RCC 7860 (cell line): ENCODE measurements at regions not wholly inside any gene's neighbourhood (a gene's known extent, or its start where the extent isn't known, plus 50 kb on each side); places are given as distances from the start of the nearest gene placed in this dataset.
"Not testable (repeated sequence)": the region's sequence is repeated elsewhere in the genome, so short reads cannot be mapped to it uniquely, and the experiment has no call there.

ENCODE experiments used
- DNase-seq: peaks from one replicate; pipeline ENCODE4 v3.0.0-alpha.2; 2015; ENCODE audit warnings: low spot score
- FAIRE-seq: peaks from 2 replicates; lab custom pipeline; 2012; peaks lifted over from hg19 to GRCh38; lab: Jason Lieb, UNC

DNA sequence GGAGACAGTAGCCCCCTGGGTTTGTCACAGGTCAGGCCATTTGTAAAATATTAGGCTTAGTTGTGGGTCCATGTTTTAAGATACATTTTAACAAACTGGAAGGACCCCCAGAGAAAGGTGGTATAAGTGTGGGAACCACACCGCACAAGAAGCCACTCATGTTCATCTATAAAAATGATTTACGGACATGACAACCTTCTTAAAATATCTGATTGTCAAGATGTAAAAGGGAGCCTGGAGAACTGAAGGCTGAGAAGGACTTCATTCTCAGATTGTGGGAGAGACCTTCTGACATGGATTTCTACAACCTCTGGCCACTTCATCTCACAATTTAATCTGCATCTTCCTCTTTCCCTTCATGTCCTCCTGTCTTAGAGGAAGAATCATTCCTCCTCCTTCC lies 102.4 kb downstream of the VCPKMT start:
- DNase-seq, result no peak
- no peak for FAIRE-seq

DNA sequence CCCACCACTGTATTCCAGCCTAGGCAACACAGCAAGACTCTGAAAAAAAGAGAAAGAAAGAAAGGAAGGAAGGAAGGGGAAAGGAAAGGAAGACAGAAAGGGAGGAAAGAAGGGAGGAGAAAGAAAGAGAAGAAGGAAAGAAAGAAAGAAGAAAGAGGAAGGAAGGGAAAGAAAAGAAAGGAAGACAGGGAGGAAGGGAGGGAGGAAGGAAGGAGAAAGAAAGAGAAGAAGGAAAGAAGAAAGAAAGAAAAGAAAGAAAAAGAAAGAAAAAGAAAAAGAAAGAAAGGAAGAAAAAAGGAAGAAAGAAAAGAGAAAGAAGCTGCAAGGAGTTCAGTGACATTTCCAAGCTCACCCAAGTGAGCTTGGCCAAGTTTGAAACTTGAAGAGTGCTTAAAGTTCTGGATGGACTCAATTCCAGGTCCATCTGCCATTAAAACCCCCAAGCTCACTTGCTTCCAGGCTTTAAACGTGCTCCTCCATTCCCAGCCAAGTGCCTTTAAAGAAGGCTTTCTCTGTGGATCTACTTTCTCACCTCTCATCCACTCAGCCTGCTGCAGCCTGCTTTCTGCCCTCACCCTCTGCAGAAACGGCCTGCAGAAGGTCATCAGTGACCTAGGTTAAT lies 101.5 kb downstream of the VCPKMT start:
- DNase-seq, result no peak
- no peak for FAIRE-seq

- DNase-seq (no peak), FAIRE-seq (no peak)
These were observed 100.7 kb downstream of the VCPKMT start for GRCh38 chr14:50015716-50016115.

DNA sequence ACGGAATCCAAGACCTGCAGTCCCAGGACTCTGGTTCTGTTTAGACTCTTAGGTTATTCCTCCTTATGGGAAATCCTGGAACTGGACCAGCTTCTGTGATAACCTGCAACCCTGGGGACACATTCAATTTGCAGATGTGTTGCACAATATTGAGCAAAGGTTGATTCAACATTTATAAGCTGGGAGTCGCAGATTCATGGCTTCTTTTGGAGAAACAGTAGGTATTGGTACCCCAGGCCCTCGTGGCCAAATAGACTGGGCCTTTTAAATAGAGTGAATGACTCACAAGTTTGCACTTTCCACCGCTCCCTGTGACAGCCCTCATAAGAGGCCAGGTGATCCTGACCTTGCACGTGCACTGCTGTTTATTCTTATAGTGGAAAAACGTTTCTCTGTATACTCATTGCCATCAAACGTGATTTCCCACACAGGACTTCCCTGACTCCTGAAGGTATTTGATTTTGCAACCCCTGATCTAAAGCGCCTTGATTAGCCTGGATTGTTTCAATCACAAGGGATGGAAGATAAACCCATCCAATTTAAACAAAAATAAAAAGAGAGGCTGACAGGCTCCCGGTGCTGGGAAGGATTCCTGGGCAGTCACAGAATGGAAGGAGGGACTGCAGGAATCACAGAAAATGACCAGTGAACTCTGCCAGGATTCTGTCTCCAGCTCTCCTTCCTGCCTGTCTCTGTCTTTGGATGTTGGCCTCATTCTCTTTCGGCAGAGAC lies 98.0 kb downstream of the VCPKMT start:
- DNase-seq (no peak), FAIRE-seq (no peak)

- DNase-seq, result no peak
These were observed 97.5 kb downstream of the VCPKMT start for GRCh38 chr14:50018933-50019210.

DNA sequence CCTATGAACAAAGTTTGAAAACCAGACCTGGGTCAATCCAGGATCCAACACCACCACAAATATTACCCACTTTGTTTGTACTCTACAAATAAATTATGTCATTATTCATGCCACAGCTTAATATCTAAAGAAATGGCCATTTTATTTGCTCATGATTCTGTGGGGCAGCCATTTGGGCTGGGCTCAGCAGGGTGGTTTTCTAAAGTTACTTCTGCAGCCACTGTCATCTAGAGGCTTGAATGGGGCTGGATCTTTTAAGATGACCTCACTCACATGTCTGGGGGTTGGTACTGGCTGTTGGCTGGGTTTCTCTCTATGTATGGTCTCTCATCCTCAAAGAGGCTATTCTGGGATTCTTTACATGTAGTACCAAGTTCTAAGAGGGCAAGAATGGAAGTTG lies 96.2 kb downstream of the VCPKMT start:
- DNase-seq (no peak), FAIRE-seq (no peak)

More at GRCh38 chr14:50018933-50019210, 97.5 kb downstream of the VCPKMT start:
- FAIRE-seq, result no peak

- DNase-seq, result no peak
- no peak for FAIRE-seq
These were observed 95.6 kb downstream of the VCPKMT start for GRCh38 chr14:50020799-50021198.

- no peak for DNase-seq
- no peak for FAIRE-seq
These were observed 94.9 kb downstream of the VCPKMT start for GRCh38 chr14:50021261-50022031.

- FAIRE-seq (no peak), DNase-seq (no peak)
These were observed 93.7 kb downstream of the VCPKMT start for GRCh38 chr14:50022661-50023060.

DNA sequence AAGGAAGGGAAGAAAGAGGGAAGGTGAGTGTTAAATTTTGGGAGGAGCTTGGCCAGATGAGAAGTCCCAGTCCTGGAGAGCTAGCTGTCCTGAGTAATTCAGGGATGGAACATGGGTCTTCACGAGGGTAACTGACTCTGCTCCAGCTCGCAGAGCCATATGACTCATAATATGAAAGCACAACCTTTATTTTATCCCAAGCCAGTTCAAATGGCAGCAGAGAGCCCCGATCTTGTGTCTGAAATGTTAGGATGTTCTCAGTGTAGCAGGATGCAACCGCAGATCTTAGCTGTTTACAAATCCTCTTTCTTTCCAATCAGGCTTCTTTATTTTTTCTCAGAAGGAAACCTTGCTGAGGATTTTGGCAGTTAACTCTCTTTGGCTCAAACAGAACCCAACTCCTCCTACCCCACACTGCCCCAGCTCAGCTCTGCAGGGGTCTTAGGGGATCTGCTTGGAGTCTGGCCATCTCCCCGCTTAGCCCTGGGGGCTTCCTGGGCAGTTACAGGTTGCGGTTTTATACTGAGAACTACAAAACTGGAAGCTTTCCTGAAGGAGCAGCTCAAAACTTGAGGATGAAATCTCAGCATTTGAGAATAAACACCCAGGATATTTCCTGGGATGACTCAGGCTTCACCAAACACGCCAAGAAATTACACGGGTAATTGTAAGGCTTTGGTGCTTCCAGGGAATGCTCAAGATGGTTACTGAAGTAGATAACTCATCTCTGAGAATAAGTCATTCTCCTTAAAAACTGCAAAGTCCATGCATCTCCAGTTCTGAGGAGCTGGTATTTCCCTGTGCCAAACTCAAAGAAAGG lies 92.5 kb downstream of the VCPKMT start:
- FAIRE-seq (peak; percentile 87), DNase-seq (peak; percentile 66)

- DNase-seq (no peak), FAIRE-seq (no peak)
These were observed 91.3 kb downstream of the VCPKMT start for GRCh38 chr14:50025073-50025472.

DNA sequence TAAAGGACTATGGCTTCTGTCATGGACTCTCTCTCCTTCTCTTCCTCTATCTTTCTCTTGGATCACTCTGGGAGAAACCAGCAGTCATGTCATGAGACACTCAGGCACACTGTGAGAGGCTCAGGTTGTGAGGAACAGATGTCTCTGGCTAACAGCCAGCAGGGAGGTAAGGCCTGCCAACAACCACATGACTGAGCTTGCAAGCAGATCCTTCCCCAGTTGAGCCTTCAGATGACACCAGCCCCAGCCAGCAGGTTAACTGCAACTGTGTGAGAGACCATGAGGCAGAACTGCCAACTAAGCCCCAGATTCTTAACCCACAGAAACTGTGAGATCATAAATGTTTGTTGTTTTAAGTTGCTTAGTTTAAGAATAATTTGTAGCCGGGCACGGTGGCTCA lies 90.6 kb downstream of the VCPKMT start:
- FAIRE-seq (no peak), DNase-seq (no peak)

- FAIRE-seq (no peak), DNase-seq (no peak)
These were observed 90.0 kb downstream of the VCPKMT start for GRCh38 chr14:50026396-50026795.

GRCh38 chr14:50027816-50028215 lies 88.6 kb downstream of the VCPKMT start:
- no peak for FAIRE-seq

GRCh38 chr14:50028458-50028857 lies 87.9 kb downstream of the VCPKMT start:
- FAIRE-seq (no peak), DNase-seq (no peak)

More at GRCh38 chr14:50027816-50028215, 88.6 kb downstream of the VCPKMT start:
- no peak for DNase-seq

- FAIRE-seq, result no peak
- no peak for DNase-seq
These were observed 86.3 kb downstream of the VCPKMT start for GRCh38 chr14:50030036-50030435.

DNA sequence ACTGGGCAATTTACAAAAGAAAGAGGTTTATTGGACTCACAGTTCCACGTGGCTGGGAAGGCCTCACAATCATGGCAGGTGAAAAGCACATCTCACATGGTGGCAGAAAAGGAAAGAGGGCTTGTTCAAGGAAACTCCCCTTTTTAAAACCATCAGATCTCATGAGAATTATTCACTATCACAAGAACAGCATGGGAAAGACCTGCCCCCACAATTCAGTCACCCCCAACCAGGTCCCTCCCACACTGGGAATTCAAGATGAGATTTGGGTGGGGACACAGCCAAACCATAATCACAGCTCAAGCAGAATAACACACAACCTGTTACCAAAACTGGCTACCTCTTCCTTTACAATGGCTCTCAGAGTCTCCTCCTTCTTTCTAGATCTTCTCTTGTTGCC lies 85.5 kb downstream of the VCPKMT start:
- not testable (repeated sequence) for FAIRE-seq

DNA sequence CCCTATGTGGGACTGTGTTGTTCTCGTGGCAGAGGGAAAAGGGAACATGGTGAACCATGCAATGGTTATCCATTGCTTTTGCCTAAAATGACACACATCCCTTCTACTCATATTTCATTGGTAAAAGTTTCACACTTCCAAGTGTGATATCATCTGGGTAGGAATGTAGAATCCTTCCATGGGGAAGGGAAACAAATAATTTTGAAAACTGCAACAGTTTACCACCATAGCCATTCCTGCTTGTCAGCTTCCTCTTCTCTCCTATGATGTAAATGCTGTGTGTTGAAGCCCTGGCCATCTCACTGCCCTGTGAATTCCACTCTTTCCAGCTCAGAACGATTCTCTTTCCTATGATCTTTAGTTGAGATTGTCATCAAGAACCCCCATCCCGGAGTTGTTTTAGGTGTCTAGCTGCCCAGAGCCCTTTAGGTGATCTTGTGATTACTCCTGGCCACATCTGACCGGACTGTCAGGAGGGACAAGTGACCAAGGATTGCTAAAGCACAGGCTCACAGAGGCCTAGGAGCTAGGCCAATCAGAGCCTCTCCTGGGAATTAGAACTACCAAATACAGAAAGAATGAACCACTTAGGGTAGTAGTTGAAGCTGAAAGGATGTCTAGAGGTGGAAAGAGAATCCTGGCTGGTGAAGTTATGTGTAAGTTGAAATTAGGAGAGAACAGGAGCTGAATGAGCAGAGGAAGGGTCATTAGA lies 84.6 kb downstream of the VCPKMT start:
- FAIRE-seq, result no peak
- DNase-seq, result no peak

More for the DNA sequence above, 85.5 kb downstream of the VCPKMT start:
- DNase-seq, result not testable (repeated sequence)

DNA sequence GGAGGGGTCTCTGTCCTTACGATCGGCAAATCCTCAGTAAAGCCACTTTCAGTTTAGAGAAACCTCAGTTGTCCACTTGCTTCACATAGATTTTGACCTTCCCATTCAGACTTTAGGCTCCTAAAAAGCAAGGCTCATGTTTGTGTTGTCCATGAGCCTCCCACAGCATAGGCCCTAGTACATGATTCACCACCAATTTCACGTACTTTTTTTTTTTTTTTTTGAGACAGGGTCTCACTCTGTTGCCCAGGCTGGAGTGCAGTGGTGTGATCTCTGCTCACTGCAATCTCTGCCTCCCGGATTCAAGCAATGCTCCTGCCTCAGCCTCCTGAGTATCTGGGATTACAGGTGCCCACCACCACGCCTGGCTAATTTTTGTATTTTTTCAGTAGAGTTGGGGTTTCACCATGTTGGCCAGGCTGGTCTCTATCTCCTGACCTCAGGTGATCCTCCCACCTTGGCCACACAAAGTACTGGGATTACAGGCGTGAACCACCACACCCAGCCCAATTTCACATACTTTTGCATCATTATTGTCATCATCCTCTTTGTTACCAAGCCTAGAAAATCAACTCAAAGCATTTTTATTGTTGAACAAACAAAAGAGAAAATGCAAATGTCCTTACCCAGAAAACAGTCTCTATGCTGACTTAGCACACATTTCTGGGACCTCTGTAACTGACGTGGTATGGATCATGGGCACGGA lies 83.8 kb downstream of the VCPKMT start:
- not testable (repeated sequence) for DNase-seq, FAIRE-seq

- no peak for FAIRE-seq
- DNase-seq, result no peak
These were observed 81.2 kb downstream of the VCPKMT start for GRCh38 chr14:50035214-50035613.
